Uterus (tissue), 3 donors: ENCODE measurements at regions not wholly inside any gene's neighbourhood (a gene's known extent, or its start where the extent isn't known, plus 50 kb on each side); places are given as distances from the start of the nearest gene placed in this dataset.

Experiments
- DNase-seq, 2 donors: peaks; one replicate each; pipeline ENCODE4 v3.0.0-alpha.2; 2019 to 2020
- H3K27ac ChIP-seq, 2 donors: fragments of 200-600 bp; sonication (generic); 1 replicate in 1 of 2; 2 replicates in 1 of 2; pipeline ENCODE4 v1.5.1; 2016 to 2018
- H3K27me3 ChIP-seq, 2 donors: fragments of 200-600 bp; sonication (generic); one replicate each; pipeline ENCODE4 v1.5.1; 2018 to 2019; ENCODE audit warnings: control low read depth in 1 of 2
- H3K36me3 ChIP-seq, 2 donors: fragments of 200-600 bp; sonication (generic); one replicate each; pipeline ENCODE4 v1.5.1; 2019; ENCODE audit warnings: control low read depth in 1 of 2
- H3K4me1 ChIP-seq, 2 donors: fragments of 200-600 bp; sonication (generic); one replicate each; pipeline ENCODE4 v1.5.1; 2018 to 2019; ENCODE audit warnings: control low read depth in 1 of 2
- H3K4me3 ChIP-seq, 2 donors: fragments of 200-600 bp; sonication (generic); 1 replicate in 1 of 2; 2 replicates in 1 of 2; pipeline ENCODE4 v1.5.1; 2018 to 2019; ENCODE audit warnings: mild to moderate bottlenecking in 1 of 2
- H3K9me3 ChIP-seq, 2 donors: fragments of 200-600 bp; sonication (generic); one replicate each; pipeline ENCODE4 v1.5.1; 2019; ENCODE audit warnings: control low read depth in 1 of 2
- POLR2A ChIP-seq, 2 donors: fragments of 450-650 bp; IDR thresholded peaks; one replicate each; pipeline ENCODE4 v1.6.1; 2016; ENCODE audit warnings: antibody characterized with exemption in 2 of 2, mild to moderate bottlenecking in 1 of 2, moderate library complexity in 1 of 2
- intact Hi-C: fragments of 100-400 bp; cut with DNase I; formaldehyde crosslinking; loops from one replicate; pipeline ENCODE4 v1.15.1; 2023; ENCODE audit warnings: low total_unique reads
- TF ChIP-seq, protein P1 (sequence below), 4 experiments: fragments of 200-600 bp in 2 of 4; fragments of 450-650 bp in 2 of 4; sonication (generic) in 2 of 4; IDR thresholded peaks; one replicate each; pipeline ENCODE4 v1.5.1; 2016 to 2019; ENCODE audit warnings: antibody characterized with exemption in 4 of 4, mild to moderate bottlenecking in 2 of 4, moderate library complexity in 1 of 4
- donor health status: DM: yes; HTN: yes; CAD: no.

DNA sequence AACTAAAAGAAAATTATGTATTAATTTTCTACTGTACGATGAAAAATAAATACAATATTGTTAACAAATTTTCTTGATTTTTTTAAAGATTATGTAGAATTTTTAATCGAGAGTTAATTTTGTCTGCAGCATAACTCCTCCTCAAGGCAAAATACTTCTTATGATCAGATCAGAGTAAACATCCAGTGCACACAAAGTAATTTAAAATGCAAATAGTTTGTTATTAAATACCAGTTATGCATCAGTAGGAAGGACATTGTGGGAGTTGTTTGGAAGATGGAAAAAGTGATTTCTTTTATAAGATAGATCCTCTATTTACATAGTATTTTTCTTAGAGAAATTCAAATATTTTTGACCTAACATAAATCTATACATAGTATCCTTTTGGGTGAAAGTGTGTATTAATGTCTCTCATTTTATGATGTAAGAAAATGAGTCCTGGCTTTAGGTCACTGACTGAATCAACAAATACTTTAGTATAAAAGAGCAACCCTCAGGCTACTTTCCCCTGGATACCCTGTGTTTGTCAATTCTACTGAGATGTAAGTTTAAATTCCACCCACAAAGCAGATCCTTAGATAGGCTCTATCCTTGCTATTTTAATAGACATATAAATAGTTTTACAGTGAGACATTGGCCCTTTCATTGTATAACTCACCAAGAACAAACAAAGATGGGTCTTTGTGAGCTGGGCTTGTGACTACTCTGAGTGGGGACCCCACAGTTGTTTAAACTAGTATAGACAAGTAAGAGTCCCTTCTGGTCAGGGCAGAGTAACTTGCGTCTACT, 1133.7 kb downstream of the GATA3 start:
- Histone ChIP-seq H3K4me3 (no peak overlapping the region), H3K27me3 (peaks cover 0 to 5% of the 10 kb centered on the region in 2 donors), H3K9me3 (no peaks in the 10 kb centered on the region), H3K36me3 (no peaks in the 10 kb centered on the region), H3K27ac (no peak overlapping the region), H3K4me1 (no peaks in the 10 kb centered on the region)
- DNase-seq = no peak
- no peak for TF ChIP-seq POLR2A (IDR thresholded peaks at IDR 0.05)
- TF ChIP-seq, protein P1, sequence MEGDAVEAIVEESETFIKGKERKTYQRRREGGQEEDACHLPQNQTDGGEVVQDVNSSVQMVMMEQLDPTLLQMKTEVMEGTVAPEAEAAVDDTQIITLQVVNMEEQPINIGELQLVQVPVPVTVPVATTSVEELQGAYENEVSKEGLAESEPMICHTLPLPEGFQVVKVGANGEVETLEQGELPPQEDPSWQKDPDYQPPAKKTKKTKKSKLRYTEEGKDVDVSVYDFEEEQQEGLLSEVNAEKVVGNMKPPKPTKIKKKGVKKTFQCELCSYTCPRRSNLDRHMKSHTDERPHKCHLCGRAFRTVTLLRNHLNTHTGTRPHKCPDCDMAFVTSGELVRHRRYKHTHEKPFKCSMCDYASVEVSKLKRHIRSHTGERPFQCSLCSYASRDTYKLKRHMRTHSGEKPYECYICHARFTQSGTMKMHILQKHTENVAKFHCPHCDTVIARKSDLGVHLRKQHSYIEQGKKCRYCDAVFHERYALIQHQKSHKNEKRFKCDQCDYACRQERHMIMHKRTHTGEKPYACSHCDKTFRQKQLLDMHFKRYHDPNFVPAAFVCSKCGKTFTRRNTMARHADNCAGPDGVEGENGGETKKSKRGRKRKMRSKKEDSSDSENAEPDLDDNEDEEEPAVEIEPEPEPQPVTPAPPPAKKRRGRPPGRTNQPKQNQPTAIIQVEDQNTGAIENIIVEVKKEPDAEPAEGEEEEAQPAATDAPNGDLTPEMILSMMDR (IDR thresholded peaks at IDR 0.05) = no peak
- intact Hi-C loops = no loop called here

DNA sequence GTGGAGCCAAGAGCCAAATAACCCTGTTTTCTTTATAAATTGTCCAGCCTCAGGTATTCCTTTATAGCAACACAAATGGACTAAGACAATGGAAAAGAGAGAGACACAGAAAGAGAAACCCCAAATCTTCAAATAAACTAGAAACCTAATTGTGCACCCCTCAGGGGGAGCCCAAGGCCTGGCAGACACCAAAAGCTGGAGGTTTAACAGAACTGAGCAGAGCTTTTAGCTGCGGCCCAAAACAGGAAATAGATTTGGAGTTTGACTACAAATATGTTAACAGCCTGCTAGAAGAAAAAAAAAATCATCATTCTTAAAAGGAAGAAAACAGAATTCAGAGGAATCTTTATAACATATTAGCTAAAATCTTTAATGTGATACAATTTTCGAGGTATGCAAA, 1135.0 kb downstream of the GATA3 start:
- H3K9me3 ChIP-seq = no peaks in the 10 kb centered on the region
- no peaks in the 10 kb centered on the region for H3K4me1 ChIP-seq
- DNase-seq = no peak
- no peaks in the 10 kb centered on the region for H3K36me3 ChIP-seq
- TF ChIP-seq, protein P1 (IDR thresholded peaks at IDR 0.05) = no peak
- TF ChIP-seq POLR2A (IDR thresholded peaks at IDR 0.05) = no peak
- no peak overlapping the region for H3K27ac ChIP-seq
- no peak overlapping the region for H3K4me3 ChIP-seq
- H3K27me3 ChIP-seq = peaks cover 0 to 5% of the 10 kb centered on the region in 2 donors
- intact Hi-C loops = no loop called here

DNA sequence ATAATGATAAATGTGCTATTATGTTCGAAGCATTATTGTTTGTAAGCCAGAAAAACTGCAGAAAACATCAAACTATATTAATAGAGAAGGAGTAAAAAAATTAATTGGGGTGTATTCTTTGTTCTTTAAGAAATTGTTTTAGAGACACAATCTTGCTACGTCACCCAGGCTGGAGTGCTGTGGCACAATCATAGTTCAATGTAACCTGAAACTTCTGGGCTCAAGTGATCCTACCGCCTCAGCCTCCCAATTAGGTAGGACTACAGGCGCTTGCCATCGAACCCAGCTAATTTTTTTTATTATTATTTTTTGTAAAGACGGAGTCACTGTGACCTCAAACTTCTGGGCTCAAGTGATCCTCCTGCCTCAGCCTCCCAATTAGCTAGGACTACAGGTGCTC, 1138.6 kb downstream of the GATA3 start:
- Histone ChIP-seq H3K4me3 (no peak overlapping the region), H3K9me3 (no peaks in the 10 kb centered on the region), H3K36me3 (no peaks in the 10 kb centered on the region), H3K4me1 (no peaks in the 10 kb centered on the region), H3K27me3 (no peaks in the 10 kb centered on the region), H3K27ac (no peak overlapping the region)
- DNase-seq = no peak
- TF ChIP-seq POLR2A (IDR thresholded peaks at IDR 0.05) = no peak
- TF ChIP-seq, protein P1 (IDR thresholded peaks at IDR 0.05) = no peak
- intact Hi-C loops = no loop called here

DNA sequence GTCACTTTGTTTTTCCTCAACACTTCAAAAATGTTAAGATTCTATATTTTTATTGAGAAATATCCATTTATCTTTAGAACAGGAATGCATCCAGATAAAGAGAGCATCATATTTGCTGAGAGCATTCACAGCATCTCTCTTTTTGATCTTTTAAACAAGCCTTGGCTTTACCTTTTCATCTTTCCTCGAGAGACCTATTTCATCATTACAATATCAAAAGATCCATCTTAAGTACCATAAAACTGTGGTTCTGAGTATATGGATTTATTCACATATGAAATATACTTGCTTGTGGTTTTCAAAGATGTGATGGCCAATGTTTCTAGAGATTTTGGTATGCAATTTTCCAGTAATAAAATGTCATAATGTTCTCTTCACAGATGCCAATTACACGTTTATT, 1140.9 kb downstream of the GATA3 start:
- Histone ChIP-seq H3K4me1 (no peaks in the 10 kb centered on the region), H3K9me3 (no peaks in the 10 kb centered on the region), H3K27me3 (no peaks in the 10 kb centered on the region), H3K27ac (no peak overlapping the region), H3K4me3 (no peak overlapping the region), H3K36me3 (no peaks in the 10 kb centered on the region)
- no peak for DNase-seq
- intact Hi-C loops = no loop called here
- TF ChIP-seq POLR2A (IDR thresholded peaks at IDR 0.05) = no peak
- TF ChIP-seq, protein P1 (IDR thresholded peaks at IDR 0.05) = no peak

DNA sequence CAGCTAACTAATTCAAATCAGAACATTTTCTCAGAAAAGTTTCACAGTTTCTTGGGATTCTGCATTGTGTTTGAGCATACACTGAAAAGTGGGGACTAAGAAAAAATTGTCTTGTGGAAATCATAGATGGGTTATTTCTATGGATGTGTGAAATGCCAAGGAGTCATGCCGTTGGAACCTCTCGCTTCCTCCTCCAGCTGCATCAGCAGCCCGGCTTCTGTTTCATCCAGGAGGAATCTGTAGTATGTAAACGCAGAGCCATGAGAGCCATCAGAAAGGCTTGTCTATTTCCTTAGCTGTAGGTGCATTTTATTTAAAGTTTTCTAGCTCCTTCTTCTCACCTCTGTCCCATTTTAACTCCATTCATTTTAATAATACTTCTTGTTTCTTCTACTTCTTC, 1144.1 kb downstream of the GATA3 start:
- Histone ChIP-seq H3K27ac (no peak overlapping the region), H3K9me3 (no peaks in the 10 kb centered on the region), H3K4me3 (no peak overlapping the region), H3K4me1 (no peaks in the 10 kb centered on the region), H3K36me3 (no peaks in the 10 kb centered on the region), H3K27me3 (no peaks in the 10 kb centered on the region)
- intact Hi-C loops = no loop called here
- DNase-seq = no peak
- TF ChIP-seq, protein P1 (IDR thresholded peaks at IDR 0.05) = no peak
- TF ChIP-seq POLR2A (IDR thresholded peaks at IDR 0.05) = no peak
